ENCODE measurements at regions not wholly inside any gene's neighbourhood (a gene's known extent, or its start where the extent isn't known, plus 50 kb on each side); places are given as distances from the start of the nearest gene placed in this dataset.

- no peaks in the 10 kb centered on the region for H3K9me3 ChIP-seq (ENCODE audit: control insufficient read depth, insufficient read depth, low read depth, low read length)
- CTCF ChIA-PET, result interaction anchor here (0.7 to 1.4 kb wide), 4 partner anchors 9 to 509 kb away, joined by 3 to 8 read pairs (median 6); no protein-coding TSS in a partner anchor
- POLR2A ChIA-PET, result no interaction called here
- no peak overlapping the region for H3K27ac ChIP-seq (ENCODE audit: extremely low read depth, low read depth, low read length)
- TF ChIP-seq ZFHX2 (tag by site-specific recombination; conservative IDR thresholded peaks at IDR 0.05), result no peak
- no peak for TF ChIP-seq ZBTB48 (tag by site-specific recombination; IDR thresholded peaks at IDR 0.05)
- no peak for TF ChIP-seq ZBTB26 (tag by site-specific recombination; optimal IDR thresholded peaks at IDR 0.05)
- no peak for TF ChIP-seq ZNF221 (tag by site-specific recombination; IDR thresholded peaks at IDR 0.05; ENCODE audit: borderline replicate concordance)
- no peak for TF ChIP-seq ZNF701 (tag by site-specific recombination; IDR thresholded peaks at IDR 0.05)
- TF ChIP-seq KLF8 (tag by site-specific recombination; IDR thresholded peaks at IDR 0.05), result no peak
- no peak for TF ChIP-seq BCL11B (tag by site-specific recombination; IDR thresholded peaks at IDR 0.05; ENCODE audit: low read depth)
- TF ChIP-seq ZNF155 (tag by site-specific recombination; IDR thresholded peaks at IDR 0.05), result no peak
- TF ChIP-seq BCL11A (tag by site-specific recombination; IDR thresholded peaks at IDR 0.05; ENCODE audit: low read depth), result no peak
- TF ChIP-seq ZBTB49 (tag by site-specific recombination; IDR thresholded peaks at IDR 0.05; ENCODE audit: low read depth), result no peak
- no peak for TF ChIP-seq ZNF623 (tag by site-specific recombination; IDR thresholded peaks at IDR 0.05)
- no peak for TF ChIP-seq ZBTB11 (tag by site-specific recombination; conservative IDR thresholded peaks at IDR 0.05; ENCODE audit: low read depth)
- TF ChIP-seq ZSCAN23 (tag by site-specific recombination; IDR thresholded peaks at IDR 0.05), result no peak
- no peak for TF ChIP-seq ZNF792 (tag by site-specific recombination; IDR thresholded peaks at IDR 0.05)
- TF ChIP-seq ZNF311 (tag by site-specific recombination; IDR thresholded peaks at IDR 0.05; ENCODE audit: borderline replicate concordance), result no peak
- H3K4me1 ChIP-seq (ENCODE audit: control insufficient read depth, insufficient read depth, low read length), result peaks cover 11% of the 10 kb centered on the region
- no peaks in the 10 kb centered on the region for H3K36me3 ChIP-seq (ENCODE audit: control insufficient read depth in 2 of 2, insufficient read depth in 1 of 2, low read length in 2 of 2)
- no peak overlapping the region for H3K4me3 ChIP-seq (ENCODE audit: low read depth, low read length)
Observed at GRCh38 chr5:136811086-136811485, 445.7 kb upstream of the TRPC7 start.

GRCh38 chr5:136810261-136810801, 445.0 kb upstream of the TRPC7 start:
- ChIA-PET POLR2A (no interaction called here), CTCF (interaction anchor here (0.6 to 1.4 kb wide), 4 partner anchors 13 to 510 kb away, joined by 3 to 7 read pairs (median 3); no protein-coding TSS in a partner anchor)
- H3K9me3 ChIP-seq (ENCODE audit: control insufficient read depth, insufficient read depth, low read depth, low read length), result no peaks in the 10 kb centered on the region
- H3K4me3 ChIP-seq (ENCODE audit: low read depth, low read length), result no peak overlapping the region
- no peak overlapping the region for H3K27ac ChIP-seq (ENCODE audit: extremely low read depth, low read depth, low read length)
- H3K4me1 ChIP-seq (ENCODE audit: control insufficient read depth, insufficient read depth, low read length), result peaks cover 11% of the 10 kb centered on the region
- H3K36me3 ChIP-seq (ENCODE audit: control insufficient read depth in 2 of 2, insufficient read depth in 1 of 2, low read length in 2 of 2), result no peaks in the 10 kb centered on the region
- TF ChIP-seq PRDM6 (tag by site-specific recombination; IDR thresholded peaks at IDR 0.05) (no peak), ZNF24 (tag by site-specific recombination; IDR thresholded peaks at IDR 0.05) (no peak), SP3 (tag by site-specific recombination; IDR thresholded peaks at IDR 0.05) (no peak), ZSCAN5A (tag by site-specific recombination; IDR thresholded peaks at IDR 0.05) (no peak), ZNF518A (tag by site-specific recombination; conservative IDR thresholded peaks at IDR 0.05; ENCODE audit: low read depth) (no peak)

Data from HEK293 (cell line).